ENCODE measurements at regions not wholly inside any gene's neighbourhood (a gene's known extent, or its start where the extent isn't known, plus 50 kb on each side); places are given as distances from the start of the nearest gene placed in this dataset.

DNA sequence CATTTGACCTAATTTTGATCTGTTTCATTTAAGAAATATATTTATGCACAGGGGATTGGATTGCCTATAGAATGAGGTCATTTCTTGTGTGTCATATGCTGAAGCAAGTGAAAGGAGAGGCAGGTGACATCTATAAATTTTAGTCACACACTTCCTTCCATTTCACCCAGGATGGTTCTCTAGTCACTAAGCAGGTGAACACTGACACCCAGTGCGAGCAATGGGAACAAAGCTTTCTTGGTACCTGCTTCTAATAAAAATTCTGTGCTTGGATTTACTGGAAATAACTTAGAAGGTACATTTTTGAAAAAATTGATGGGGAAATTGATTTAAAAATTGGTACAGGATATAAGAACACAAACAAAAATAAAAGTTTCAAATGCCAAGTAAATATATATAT lies 66.9 kb upstream of the MC3R start:
- TF ChIP-seq BACH2 (CRISPR knock-in tag; IDR thresholded peaks at IDR 0.05; ENCODE audit: borderline replicate concordance) (no peak), ZFP30 (CRISPR knock-in tag; IDR thresholded peaks at IDR 0.05) (no peak), PPARA (CRISPR knock-in tag; IDR thresholded peaks at IDR 0.05; ENCODE audit: borderline replicate concordance) (no peak), OSR1 (CRISPR knock-in tag; IDR thresholded peaks at IDR 0.05) (no peak), GLIS3 (CRISPR knock-in tag; IDR thresholded peaks at IDR 0.05) (no peak), ZC3H10 (CRISPR knock-in tag; IDR thresholded peaks at IDR 0.05) (no peak)
- TF ChIP-seq, protein P1, sequence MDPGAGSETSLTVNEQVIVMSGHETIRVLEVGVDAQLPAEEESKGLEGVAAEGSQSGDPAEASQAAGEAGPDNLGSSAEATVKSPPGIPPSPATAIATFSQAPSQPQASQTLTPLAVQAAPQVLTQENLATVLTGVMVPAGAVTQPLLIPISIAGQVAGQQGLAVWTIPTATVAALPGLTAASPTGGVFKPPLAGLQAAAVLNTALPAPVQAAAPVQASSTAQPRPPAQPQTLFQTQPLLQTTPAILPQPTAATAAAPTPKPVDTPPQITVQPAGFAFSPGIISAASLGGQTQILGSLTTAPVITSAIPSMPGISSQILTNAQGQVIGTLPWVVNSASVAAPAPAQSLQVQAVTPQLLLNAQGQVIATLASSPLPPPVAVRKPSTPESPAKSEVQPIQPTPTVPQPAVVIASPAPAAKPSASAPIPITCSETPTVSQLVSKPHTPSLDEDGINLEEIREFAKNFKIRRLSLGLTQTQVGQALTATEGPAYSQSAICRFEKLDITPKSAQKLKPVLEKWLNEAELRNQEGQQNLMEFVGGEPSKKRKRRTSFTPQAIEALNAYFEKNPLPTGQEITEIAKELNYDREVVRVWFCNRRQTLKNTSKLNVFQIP (CRISPR knock-in tag; IDR thresholded peaks at IDR 0.05; ENCODE audit: borderline replicate concordance, low read depth), result no peak
- TF ChIP-seq, protein P2, sequence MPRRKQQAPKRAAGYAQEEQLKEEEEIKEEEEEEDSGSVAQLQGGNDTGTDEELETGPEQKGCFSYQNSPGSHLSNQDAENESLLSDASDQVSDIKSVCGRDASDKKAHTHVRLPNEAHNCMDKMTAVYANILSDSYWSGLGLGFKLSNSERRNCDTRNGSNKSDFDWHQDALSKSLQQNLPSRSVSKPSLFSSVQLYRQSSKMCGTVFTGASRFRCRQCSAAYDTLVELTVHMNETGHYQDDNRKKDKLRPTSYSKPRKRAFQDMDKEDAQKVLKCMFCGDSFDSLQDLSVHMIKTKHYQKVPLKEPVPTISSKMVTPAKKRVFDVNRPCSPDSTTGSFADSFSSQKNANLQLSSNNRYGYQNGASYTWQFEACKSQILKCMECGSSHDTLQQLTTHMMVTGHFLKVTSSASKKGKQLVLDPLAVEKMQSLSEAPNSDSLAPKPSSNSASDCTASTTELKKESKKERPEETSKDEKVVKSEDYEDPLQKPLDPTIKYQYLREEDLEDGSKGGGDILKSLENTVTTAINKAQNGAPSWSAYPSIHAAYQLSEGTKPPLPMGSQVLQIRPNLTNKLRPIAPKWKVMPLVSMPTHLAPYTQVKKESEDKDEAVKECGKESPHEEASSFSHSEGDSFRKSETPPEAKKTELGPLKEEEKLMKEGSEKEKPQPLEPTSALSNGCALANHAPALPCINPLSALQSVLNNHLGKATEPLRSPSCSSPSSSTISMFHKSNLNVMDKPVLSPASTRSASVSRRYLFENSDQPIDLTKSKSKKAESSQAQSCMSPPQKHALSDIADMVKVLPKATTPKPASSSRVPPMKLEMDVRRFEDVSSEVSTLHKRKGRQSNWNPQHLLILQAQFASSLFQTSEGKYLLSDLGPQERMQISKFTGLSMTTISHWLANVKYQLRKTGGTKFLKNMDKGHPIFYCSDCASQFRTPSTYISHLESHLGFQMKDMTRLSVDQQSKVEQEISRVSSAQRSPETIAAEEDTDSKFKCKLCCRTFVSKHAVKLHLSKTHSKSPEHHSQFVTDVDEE (CRISPR knock-in tag; IDR thresholded peaks at IDR 0.05), result no peak
- TF ChIP-seq, protein P3, sequence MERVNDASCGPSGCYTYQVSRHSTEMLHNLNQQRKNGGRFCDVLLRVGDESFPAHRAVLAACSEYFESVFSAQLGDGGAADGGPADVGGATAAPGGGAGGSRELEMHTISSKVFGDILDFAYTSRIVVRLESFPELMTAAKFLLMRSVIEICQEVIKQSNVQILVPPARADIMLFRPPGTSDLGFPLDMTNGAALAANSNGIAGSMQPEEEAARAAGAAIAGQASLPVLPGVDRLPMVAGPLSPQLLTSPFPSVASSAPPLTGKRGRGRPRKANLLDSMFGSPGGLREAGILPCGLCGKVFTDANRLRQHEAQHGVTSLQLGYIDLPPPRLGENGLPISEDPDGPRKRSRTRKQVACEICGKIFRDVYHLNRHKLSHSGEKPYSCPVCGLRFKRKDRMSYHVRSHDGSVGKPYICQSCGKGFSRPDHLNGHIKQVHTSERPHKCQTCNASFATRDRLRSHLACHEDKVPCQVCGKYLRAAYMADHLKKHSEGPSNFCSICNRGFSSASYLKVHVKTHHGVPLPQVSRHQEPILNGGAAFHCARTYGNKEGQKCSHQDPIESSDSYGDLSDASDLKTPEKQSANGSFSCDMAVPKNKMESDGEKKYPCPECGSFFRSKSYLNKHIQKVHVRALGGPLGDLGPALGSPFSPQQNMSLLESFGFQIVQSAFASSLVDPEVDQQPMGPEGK (CRISPR knock-in tag; IDR thresholded peaks at IDR 0.05; ENCODE audit: borderline replicate concordance), result no peak
- TF ChIP-seq, protein P4, sequence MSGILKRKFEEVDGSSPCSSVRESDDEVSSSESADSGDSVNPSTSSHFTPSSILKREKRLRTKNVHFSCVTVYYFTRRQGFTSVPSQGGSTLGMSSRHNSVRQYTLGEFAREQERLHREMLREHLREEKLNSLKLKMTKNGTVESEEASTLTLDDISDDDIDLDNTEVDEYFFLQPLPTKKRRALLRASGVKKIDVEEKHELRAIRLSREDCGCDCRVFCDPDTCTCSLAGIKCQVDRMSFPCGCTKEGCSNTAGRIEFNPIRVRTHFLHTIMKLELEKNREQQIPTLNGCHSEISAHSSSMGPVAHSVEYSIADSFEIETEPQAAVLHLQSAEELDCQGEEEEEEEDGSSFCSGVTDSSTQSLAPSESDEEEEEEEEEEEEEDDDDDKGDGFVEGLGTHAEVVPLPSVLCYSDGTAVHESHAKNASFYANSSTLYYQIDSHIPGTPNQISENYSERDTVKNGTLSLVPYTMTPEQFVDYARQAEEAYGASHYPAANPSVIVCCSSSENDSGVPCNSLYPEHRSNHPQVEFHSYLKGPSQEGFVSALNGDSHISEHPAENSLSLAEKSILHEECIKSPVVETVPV (CRISPR knock-in tag; IDR thresholded peaks at IDR 0.05), result no peak
- no peak for ATAC-seq

DNA sequence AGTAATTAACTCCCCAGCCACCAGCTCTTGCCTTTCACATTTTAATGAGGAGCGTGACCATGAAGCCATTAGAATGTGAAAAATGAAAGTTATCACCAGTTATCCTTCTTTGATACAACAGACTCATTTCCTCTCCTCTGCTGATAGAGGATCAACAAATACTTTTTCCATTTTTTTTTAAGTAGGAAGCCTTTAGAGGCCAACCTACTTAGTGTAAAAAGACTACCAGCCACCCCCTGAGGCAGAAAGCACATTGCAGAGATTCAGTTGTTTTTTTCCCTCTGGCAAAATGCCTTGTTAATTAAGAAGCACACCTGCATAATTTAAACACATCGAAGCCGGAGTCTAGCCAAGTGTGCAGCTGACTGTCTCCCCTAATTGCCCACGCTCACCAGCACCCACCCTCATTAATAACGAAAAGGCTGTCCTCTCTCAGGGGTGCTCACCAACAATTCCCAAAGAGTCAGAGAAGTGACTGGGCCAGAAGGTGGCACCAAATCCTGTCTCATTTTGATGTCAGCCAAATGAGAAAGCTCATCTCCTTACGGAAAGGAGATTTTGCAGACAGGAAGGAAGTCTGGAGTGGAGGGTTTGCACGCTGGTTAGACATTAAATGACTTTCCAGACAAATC lies 60.9 kb upstream of the MC3R start:
- TF ChIP-seq, protein P1 (CRISPR knock-in tag; IDR thresholded peaks at IDR 0.05; ENCODE audit: borderline replicate concordance, low read depth), result no peak
- TF ChIP-seq ARNTL (CRISPR knock-in tag; IDR thresholded peaks at IDR 0.05; ENCODE audit: borderline replicate concordance, low read depth) (no peak), ESRRG (CRISPR knock-in tag; IDR thresholded peaks at IDR 0.05) (no peak)
- no peak for ATAC-seq

DNA sequence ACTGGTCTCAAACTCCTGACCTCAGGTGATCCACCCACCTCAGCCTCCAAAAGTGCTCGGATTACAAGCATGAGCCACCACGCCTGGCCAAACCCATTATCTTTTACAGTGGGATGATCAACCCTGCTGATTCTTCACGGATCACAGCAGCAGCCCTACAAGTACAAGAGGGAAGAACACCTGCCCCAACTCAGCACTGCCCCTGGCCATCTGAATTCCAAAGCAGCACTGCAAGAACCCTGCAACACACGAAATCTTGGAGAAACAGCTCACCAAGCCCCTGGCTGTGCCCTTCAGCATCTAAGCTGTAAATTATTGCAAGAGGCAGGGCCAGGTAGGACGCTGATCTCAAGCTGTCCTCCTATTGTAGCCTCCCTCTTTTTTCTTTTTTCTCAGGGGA lies 54.5 kb upstream of the MC3R start:
- TF ChIP-seq, protein P5, sequence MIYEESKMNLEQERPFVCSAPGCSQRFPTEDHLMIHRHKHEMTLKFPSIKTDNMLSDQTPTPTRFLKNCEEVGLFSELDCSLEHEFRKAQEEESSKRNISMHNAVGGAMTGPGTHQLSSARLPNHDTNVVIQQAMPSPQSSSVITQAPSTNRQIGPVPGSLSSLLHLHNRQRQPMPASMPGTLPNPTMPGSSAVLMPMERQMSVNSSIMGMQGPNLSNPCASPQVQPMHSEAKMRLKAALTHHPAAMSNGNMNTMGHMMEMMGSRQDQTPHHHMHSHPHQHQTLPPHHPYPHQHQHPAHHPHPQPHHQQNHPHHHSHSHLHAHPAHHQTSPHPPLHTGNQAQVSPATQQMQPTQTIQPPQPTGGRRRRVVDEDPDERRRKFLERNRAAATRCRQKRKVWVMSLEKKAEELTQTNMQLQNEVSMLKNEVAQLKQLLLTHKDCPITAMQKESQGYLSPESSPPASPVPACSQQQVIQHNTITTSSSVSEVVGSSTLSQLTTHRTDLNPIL (CRISPR knock-in tag; IDR thresholded peaks at IDR 0.05; ENCODE audit: low read depth), result no peak
- no peak for ATAC-seq

DNA sequence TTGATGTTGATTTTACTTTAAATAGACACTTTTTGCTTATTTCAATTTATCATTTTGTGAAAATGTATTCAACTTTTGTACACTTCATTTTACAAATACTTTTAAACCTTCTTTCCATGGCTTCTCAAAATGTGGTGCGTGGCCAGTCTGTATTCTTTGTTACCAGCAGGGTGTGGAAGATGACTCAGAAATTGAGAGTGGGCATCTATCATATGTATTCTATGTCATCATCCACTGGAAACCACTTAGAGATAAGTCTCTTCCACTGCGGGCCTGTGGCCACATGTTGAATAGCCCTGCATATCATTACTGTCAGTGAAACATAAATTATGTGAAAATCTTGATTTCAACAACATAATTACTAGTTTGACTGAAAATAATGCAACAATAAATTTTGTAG lies 52.6 kb upstream of the MC3R start:
- ATAC-seq, result no peak
- TF ChIP-seq PPARA (CRISPR knock-in tag; IDR thresholded peaks at IDR 0.05; ENCODE audit: borderline replicate concordance), result no peak
- no peak for TF ChIP-seq ZNF70 (CRISPR knock-in tag; IDR thresholded peaks at IDR 0.05)
- TF ChIP-seq, protein P1 (CRISPR knock-in tag; IDR thresholded peaks at IDR 0.05; ENCODE audit: borderline replicate concordance, low read depth), result no peak
- TF ChIP-seq, protein P5 (CRISPR knock-in tag; IDR thresholded peaks at IDR 0.05; ENCODE audit: low read depth), result no peak
- TF ChIP-seq ISL1 (CRISPR knock-in tag; IDR thresholded peaks at IDR 0.05), result no peak
- TF ChIP-seq RARB (CRISPR knock-in tag; IDR thresholded peaks at IDR 0.05), result no peak
- TF ChIP-seq, protein P2 (CRISPR knock-in tag; IDR thresholded peaks at IDR 0.05), result no peak
- no peak for TF ChIP-seq GLIS3 (CRISPR knock-in tag; IDR thresholded peaks at IDR 0.05)
- TF ChIP-seq OSR1 (CRISPR knock-in tag; IDR thresholded peaks at IDR 0.05), result no peak
- TF ChIP-seq ESRRG (CRISPR knock-in tag; IDR thresholded peaks at IDR 0.05), result no peak
- TF ChIP-seq ZNF565 (CRISPR knock-in tag; conservative IDR thresholded peaks at IDR 0.05; ENCODE audit: low read depth), result no peak
